GM21825 (cell line): ENCODE measurements at regions not wholly inside any gene's neighbourhood (a gene's known extent, or its start where the extent isn't known, plus 50 kb on each side); places are given as distances from the start of the nearest gene placed in this dataset.
"Not testable (repeated sequence)": the region's sequence is repeated elsewhere in the genome, so short reads cannot be mapped to it uniquely, and the experiment has no call there.

Experiments used
- ATAC-seq: cut with Tn5 transposase; IDR thresholded peaks from one replicate; pipeline ENCODE4 v1.9.1; 2021; ENCODE audit warnings: mild to moderate bottlenecking, moderate library complexity; ENCODE audit not compliant: unreplicated experiment

DNA sequence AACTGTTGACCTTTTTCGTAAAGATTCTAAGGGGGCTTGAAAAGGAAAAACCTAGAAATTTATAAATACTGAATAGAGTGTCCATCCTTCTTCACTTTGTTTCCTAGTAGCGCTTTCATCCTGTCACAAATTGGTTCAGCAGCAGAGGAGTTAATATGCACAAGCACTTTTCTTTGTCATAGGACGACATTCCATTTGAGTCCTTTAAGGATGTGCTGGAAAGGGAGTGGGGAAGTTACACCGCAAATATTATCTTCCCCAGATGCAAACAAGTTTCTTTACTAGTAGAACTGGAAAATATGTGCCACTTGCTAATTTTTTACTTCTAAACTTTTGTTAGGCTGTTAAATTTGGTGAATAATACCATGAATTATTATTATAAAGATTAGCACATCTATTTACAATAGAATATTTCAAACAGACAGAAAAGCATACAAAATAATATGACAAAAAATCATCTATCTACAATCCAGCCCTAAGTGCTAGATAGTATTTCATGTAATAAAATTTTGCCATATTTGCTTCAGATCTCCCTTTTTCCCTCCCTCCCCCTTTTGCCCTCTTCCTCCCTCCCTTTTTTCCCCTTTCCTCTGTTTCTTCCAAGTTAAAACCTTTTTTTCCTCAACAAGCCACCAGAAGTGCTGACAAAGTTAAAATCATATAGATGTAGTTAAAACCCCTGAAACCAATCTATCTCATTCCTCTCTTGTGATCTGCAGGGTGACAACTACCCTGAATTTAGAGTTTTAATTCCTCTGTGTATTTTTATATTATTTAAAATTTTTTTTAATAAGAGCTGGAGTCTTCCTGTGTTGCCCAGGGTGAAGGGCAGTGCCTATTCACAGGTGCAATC, 50.5 kb upstream of the MAP4K3 start:
- no peak for ATAC-seq

- ATAC-seq: no peak
Observed at GRCh38 chr2:39488450-39488849, 51.4 kb upstream of the MAP4K3 start.

- ATAC-seq: no peak
Observed at GRCh38 chr2:39490586-39490985, 53.5 kb upstream of the MAP4K3 start.

DNA sequence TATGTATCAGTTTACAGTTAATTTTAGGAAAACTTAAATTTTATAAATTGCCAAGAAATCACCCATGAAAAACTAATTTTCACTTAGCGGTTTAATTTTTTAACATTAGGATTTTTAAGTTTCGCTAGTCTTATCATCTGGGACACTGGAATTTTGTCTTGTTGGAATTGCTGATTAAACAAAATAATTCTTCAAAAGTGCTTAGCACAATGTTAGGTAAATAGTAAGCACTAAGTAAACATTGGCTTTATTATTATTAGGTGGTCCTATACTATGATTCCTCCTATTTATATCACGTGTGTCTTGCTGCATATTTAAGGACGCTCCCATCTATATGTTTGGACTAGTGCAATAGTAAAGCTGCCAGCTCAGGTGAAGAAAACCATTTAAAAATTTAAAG, 54.6 kb upstream of the MAP4K3 start:
- peak; percentile 11 for ATAC-seq

- ATAC-seq: peak; percentile 96
Observed at GRCh38 chr2:39492095-39492590, 55.1 kb upstream of the MAP4K3 start.

DNA sequence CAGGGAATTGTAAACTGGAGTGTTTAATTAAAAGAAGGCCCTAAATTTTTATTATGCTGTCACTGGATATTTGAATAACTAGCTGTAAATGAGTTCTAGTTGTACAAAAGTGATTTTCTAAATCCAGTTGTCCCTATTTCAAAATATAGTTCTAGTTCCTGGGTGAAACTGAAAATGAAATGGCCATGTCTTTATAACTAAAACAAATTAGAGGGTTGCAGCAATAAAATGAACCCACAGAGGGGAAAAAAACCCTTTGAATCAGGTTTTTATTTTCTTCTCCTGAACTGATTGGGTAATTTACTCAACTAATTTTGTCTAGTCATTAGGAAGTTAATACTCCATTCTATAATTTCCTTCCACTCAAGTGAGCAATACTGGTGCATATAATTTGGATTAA, 55.6 kb upstream of the MAP4K3 start:
- no peak for ATAC-seq

GRCh38 chr2:39494784-39495251, 57.7 kb upstream of the MAP4K3 start:
- ATAC-seq: peak; percentile 53

GRCh38 chr2:39497082-39497801, 60.2 kb upstream of the MAP4K3 start:
- no peak for ATAC-seq

DNA sequence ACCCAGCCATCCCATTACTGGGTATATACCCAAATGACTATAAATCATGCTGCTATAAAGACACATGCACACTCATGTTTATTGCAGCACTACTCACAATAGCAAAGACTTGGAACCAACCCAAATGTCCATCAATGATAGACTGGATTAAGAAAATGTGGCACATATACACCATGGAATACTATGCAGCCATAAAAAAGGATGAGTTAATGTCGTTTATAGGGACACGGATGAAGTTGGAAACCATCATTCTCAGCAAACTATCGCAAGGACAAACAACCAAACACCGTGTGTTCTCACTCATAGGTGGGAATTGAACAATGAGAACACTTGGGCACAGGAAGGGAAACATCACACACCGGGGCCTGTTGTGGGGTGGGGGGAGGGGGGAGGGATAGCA, 61.1 kb upstream of the MAP4K3 start:
- not testable (repeated sequence) for ATAC-seq

- no peak for ATAC-seq
Observed at GRCh38 chr2:39498786-39499185, 61.7 kb upstream of the MAP4K3 start.

DNA sequence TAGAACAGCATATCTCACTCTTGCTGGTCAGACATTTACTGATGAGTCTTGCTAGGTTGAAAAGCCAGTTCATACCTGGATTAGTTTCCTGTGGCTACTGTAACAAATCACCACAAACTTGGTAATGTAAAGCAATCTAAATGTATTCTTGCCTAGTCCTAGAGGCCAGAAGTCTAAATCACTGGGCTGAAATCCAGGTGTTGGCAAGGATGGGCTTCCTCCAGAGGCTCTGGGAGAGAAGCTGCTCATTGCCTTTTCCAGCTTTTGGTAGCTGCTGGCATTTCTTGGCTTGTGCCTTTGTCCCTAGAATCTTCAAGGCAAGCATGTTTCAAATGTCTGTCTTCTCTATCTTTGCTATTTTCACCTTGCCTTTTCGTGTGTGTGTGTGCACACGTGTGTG, 62.3 kb upstream of the MAP4K3 start:
- no peak for ATAC-seq

DNA sequence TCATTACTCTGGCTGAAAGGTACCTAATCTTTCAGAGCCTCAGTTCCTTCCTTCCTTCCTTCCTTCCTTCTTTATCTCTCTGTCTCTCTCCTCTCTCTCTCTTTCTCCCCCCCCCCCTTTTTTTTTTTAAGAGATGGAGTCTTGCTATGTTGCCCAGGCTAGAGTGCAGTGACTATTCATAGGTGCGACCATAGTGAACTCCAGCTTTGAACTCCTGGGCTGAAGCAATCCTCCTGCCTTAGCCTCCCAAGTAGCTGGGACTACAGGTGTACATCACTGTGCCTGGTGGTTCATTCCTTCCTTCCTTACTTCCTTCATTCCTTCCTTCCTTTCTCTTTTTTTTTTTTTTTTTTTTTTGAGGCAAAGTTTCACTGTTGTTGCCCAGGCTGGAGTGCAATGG, 64.3 kb upstream of the MAP4K3 start:
- ATAC-seq: no peak

- no peak for ATAC-seq
Observed at GRCh38 chr2:39503277-39503676, 66.2 kb upstream of the MAP4K3 start.

GRCh38 chr2:39504790-39505335, 67.8 kb upstream of the MAP4K3 start:
- no peak for ATAC-seq

- no peak for ATAC-seq
Observed at GRCh38 chr2:39506215-39506614, 69.1 kb upstream of the MAP4K3 start.

- ATAC-seq: no peak
Observed at GRCh38 chr2:39508198-39508597, 71.1 kb upstream of the MAP4K3 start.

- ATAC-seq: no peak
Observed at GRCh38 chr2:39510140-39510539, 73.1 kb upstream of the MAP4K3 start.

GRCh38 chr2:39511219-39511604, 74.1 kb upstream of the MAP4K3 start:
- no peak for ATAC-seq

DNA sequence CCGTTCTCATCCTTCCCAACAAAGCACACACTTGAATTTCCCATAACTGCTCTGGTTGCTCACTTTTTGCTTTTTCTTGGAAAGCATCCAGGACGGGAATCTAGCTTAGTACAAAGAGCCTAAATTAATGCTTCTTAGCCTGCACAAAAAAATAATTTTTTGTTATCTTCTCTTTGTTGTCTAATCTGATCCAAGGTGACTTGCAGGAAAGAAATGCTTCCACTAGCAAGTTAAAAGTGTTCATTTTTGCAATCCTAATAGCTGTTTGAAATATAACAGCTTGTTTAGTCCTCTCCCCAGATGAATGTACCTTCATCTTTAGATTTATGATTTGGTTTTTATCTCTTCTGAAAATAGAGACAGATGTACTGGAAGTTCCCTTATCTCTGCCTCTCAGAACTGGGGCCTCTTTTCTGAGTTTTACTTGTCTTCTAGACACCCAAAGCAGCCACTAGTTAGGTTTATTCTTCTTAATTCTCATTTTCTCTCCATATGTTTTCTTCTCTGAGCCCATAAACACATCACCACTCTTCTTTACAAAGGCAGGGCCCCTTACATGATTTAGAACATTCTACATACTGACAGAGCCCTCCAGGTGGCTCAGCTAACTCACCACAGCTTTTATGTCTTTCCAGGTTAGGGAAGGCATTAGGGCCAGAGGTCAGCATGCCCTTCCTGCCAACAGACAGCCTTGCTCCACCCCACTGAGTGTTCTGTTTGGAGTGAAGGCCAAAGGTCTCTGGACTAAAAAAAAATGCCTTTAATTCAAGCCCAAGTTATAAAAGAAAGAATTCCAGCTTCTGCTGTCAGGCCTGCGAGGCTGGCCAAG, 74.7 kb upstream of the MAP4K3 start:
- ATAC-seq: no peak

- ATAC-seq: no peak
Observed at GRCh38 chr2:39512434-39512935, 75.4 kb upstream of the MAP4K3 start.

GRCh38 chr2:39512941-39513340, 75.9 kb upstream of the MAP4K3 start:
- no peak for ATAC-seq
